ENCODE measurements at regions not wholly inside any gene's neighbourhood (a gene's known extent, or its start where the extent isn't known, plus 50 kb on each side); places are given as distances from the start of the nearest gene placed in this dataset.

GRCh38 chr12:93976024-93976423, 172.4 kb upstream of the PLXNC1 start:
- H3K9me3 ChIP-seq = no peaks in the 10 kb centered on the region
- no peak for TF ChIP-seq CTCF (IDR thresholded peaks at IDR 0.05)
- no peak for TF ChIP-seq POLR2AphosphoS5 (IDR thresholded peaks at IDR 0.05)

GRCh38 chr12:93977081-93977480, 171.3 kb upstream of the PLXNC1 start:
- Histone ChIP-seq H3K27me3 (no peaks in the 10 kb centered on the region), H3K9me3 (no peaks in the 10 kb centered on the region), H3K4me1 (peaks cover 0 to 11% (median 0%) of the 10 kb centered on the region in 4 donors), H3K36me3 (no peaks in the 10 kb centered on the region), H3K27ac (no peak overlapping the region), H3K4me3 (no peak overlapping the region)
- TF ChIP-seq EP300 (IDR thresholded peaks at IDR 0.05) (no peak), CTCF (IDR thresholded peaks at IDR 0.05) (no peak), POLR2A (IDR thresholded peaks at IDR 0.05) (no peak), POLR2AphosphoS5 (IDR thresholded peaks at IDR 0.05) (no peak)
- no peak for DNase-seq
- intact Hi-C loops (cut with DNase I) = loop anchor here (10.0 kb wide), 1 partner anchor 302 kb away; the partner anchor contains the start of gene CRADD
- 69 to 91% methylated on average over 3 of the region's 3 CpGs for WGBS, 2 donors

More at GRCh38 chr12:93976024-93976423, 172.4 kb upstream of the PLXNC1 start:
- Histone ChIP-seq H3K36me3 (no peaks in the 10 kb centered on the region), H3K4me3 (no peak overlapping the region), H3K27ac (no peak overlapping the region), H3K27me3 (no peaks in the 10 kb centered on the region), H3K4me1 (peaks cover 0 to 11% (median 0%) of the 10 kb centered on the region in 4 donors)
- intact Hi-C loops (cut with DNase I) = loop anchor here (10.0 kb wide), 1 partner anchor 301 kb away; the partner anchor contains the start of gene CRADD
- WGBS, 2 donors = 73 to 90% methylated on average over 2 of the region's 2 CpGs
- no peak for DNase-seq

- 92 to 98% methylated on average over 1 of the region's 1 CpG for WGBS, 2 donors
- no peaks in the 10 kb centered on the region for H3K9me3 ChIP-seq
- no peaks in the 10 kb centered on the region for H3K36me3 ChIP-seq
- H3K27me3 ChIP-seq = no peaks in the 10 kb centered on the region
- H3K4me1 ChIP-seq = peaks cover 0 to 7% (median 0%) of the 10 kb centered on the region in 4 donors
- TF ChIP-seq EP300 (IDR thresholded peaks at IDR 0.05) (no peak), POLR2AphosphoS5 (IDR thresholded peaks at IDR 0.05) (peak in 1 of 4 donors; percentile 19)
- no peak overlapping the region for H3K4me3 ChIP-seq
- peak; percentile 61 for DNase-seq
- intact Hi-C loops (cut with DNase I) = loop anchor here (2.0 to 10.0 kb wide), 2 partner anchors 304 to 410 kb away; partner anchors contain the start of gene CRADD
- peak overlapping the region in 1 of 4 donors; percentile 18 for H3K27ac ChIP-seq
Observed at GRCh38 chr12:93978553-93978952, 169.8 kb upstream of the PLXNC1 start.

- H3K4me1 ChIP-seq = peaks cover 0 to 7% (median 0%) of the 10 kb centered on the region in 4 donors
- no peaks in the 10 kb centered on the region for H3K36me3 ChIP-seq
- 52 to 64% methylated on average over 2 of the region's 2 CpGs for WGBS, 2 donors
- H3K27me3 ChIP-seq = no peaks in the 10 kb centered on the region
- TF ChIP-seq POLR2AphosphoS5 (IDR thresholded peaks at IDR 0.05) (no peak), CTCF (IDR thresholded peaks at IDR 0.05) (peak in 2 of 4 experiments; percentile 29 to 36), POLR2A (IDR thresholded peaks at IDR 0.05) (no peak)
- no peak for DNase-seq
- H3K27ac ChIP-seq = no peak overlapping the region
- no peak overlapping the region for H3K4me3 ChIP-seq
- intact Hi-C loops (cut with DNase I) = loop anchor here (2.0 to 10.0 kb wide), 2 partner anchors 304 to 410 kb away; partner anchors contain the start of gene CRADD
- no peaks in the 10 kb centered on the region for H3K9me3 ChIP-seq
Observed at GRCh38 chr12:93979189-93979588, 169.2 kb upstream of the PLXNC1 start.

GRCh38 chr12:93980711-93981110, 167.7 kb upstream of the PLXNC1 start:
- Histone ChIP-seq H3K9me3 (no peaks in the 10 kb centered on the region), H3K27ac (no peak overlapping the region), H3K36me3 (no peaks in the 10 kb centered on the region), H3K27me3 (no peaks in the 10 kb centered on the region), H3K4me1 (peaks cover 0 to 7% (median 0%) of the 10 kb centered on the region in 4 donors), H3K4me3 (no peak overlapping the region)
- intact Hi-C loops (cut with DNase I) = loop anchor here (5.0 kb wide), 1 partner anchor 213 kb away; no protein-coding TSS in a partner anchor
- TF ChIP-seq POLR2A (IDR thresholded peaks at IDR 0.05) (no peak), CTCF (IDR thresholded peaks at IDR 0.05) (no peak), EP300 (IDR thresholded peaks at IDR 0.05) (no peak), POLR2AphosphoS5 (IDR thresholded peaks at IDR 0.05) (no peak)
- 87 to 89% methylated on average over 3 of the region's 3 CpGs for WGBS, 2 donors
- no peak for DNase-seq

All from sigmoid colon (tissue), 6 donors.